GM19238 (cell line): ENCODE measurements at regions not wholly inside any gene's neighbourhood (a gene's known extent, or its start where the extent isn't known, plus 50 kb on each side); places are given as distances from the start of the nearest gene placed in this dataset.

Source experiments
- DNase-seq: peaks from one replicate; pipeline ENCODE4 v3.0.0; 2011; ENCODE audit warnings: low spot score; ENCODE audit not compliant: insufficient read length

GRCh38 chr6:157769776-157770426 is 53.1 kb upstream of the SNX9 start:
- DNase-seq: no peak

GRCh38 chr6:157770946-157771345 is 52.1 kb upstream of the SNX9 start:
- no peak for DNase-seq

GRCh38 chr6:157772820-157773219 is 50.2 kb upstream of the SNX9 start:
- DNase-seq: no peak
